Left ventricle myocardium inferior (tissue), 1 donor: ENCODE measurements at regions not wholly inside any gene's neighbourhood (a gene's known extent, or its start where the extent isn't known, plus 50 kb on each side); places are given as distances from the start of the nearest gene placed in this dataset.
"Not testable (repeated sequence)": the region's sequence is repeated elsewhere in the genome, so short reads cannot be mapped to it uniquely, and the experiment has no call there.

Source experiments
- DNase-seq: peaks from one replicate; pipeline ENCODE4 v3.0.0-alpha.2; 2020
- H3K27ac ChIP-seq: fragments of 200-600 bp; replicated peaks from 2 replicates; pipeline ENCODE4 v1.8.0; 2021
- H3K27me3 ChIP-seq: fragments of 200-600 bp; 2 replicates; pipeline ENCODE4 v1.8.0; 2021; ENCODE audit warnings: low read depth
- H3K36me3 ChIP-seq: fragments of 200-600 bp; 2 replicates; pipeline ENCODE4 v1.8.0; 2021
- H3K4me1 ChIP-seq: fragments of 200-600 bp; 2 replicates; pipeline ENCODE4 v1.8.0; 2021
- H3K4me3 ChIP-seq: fragments of 200-600 bp; 2 replicates; pipeline ENCODE4 v1.8.0; 2021; ENCODE audit warnings: mild to moderate bottlenecking, moderate library complexity
- H3K9me3 ChIP-seq: fragments of 200-600 bp; replicated peaks from 2 replicates; pipeline ENCODE4 v1.8.0; 2021
- CTCF ChIP-seq: fragments of 200-600 bp; IDR thresholded peaks from 2 replicates; pipeline ENCODE4 v1.8.0; 2021; ENCODE audit warnings: antibody characterized with exemption, mild to moderate bottlenecking, borderline replicate concordance
- intact Hi-C: fragments of 100-400 bp; cut with micrococcal nuclease; formaldehyde crosslinking; loops from one replicate; pipeline ENCODE4 v1.11.0; 2022
- donor health status: DM: no; HTN: yes; CAD: no; lungs with severe emphysema.

GRCh38 chr6:153485072-153485471 is 354.0 kb upstream of the RGS17 start:
- Histone ChIP-seq H3K36me3 (no peaks in the 10 kb centered on the region), H3K9me3 (peaks cover 20% of the 10 kb centered on the region), H3K27ac (no peak overlapping the region), H3K4me3 (no peak overlapping the region), H3K27me3 (no peaks in the 10 kb centered on the region), H3K4me1 (no peaks in the 10 kb centered on the region)
- no peak for TF ChIP-seq CTCF
- no peak for DNase-seq
- intact Hi-C loops = no loop called here

- DNase-seq = no peak
- intact Hi-C loops = no loop called here
- no peaks in the 10 kb centered on the region for H3K27me3 ChIP-seq
Observed at GRCh38 chr6:153484056-153484455, 353.0 kb upstream of the RGS17 start.

GRCh38 chr6:153476243-153476642 is 345.2 kb upstream of the RGS17 start:
- DNase-seq = no peak
- intact Hi-C loops = no loop called here

More at GRCh38 chr6:153484056-153484455, 353.0 kb upstream of the RGS17 start:
- TF ChIP-seq CTCF = no peak
- Histone ChIP-seq H3K9me3 (peaks cover 17% of the 10 kb centered on the region), H3K4me3 (no peak overlapping the region), H3K36me3 (no peaks in the 10 kb centered on the region), H3K4me1 (no peaks in the 10 kb centered on the region), H3K27ac (no peak overlapping the region)

GRCh38 chr6:153465050-153465449 is 334.0 kb upstream of the RGS17 start:
- no peak for DNase-seq
- H3K36me3 ChIP-seq = no peaks in the 10 kb centered on the region
- H3K4me3 ChIP-seq = no peak overlapping the region
- H3K9me3 ChIP-seq = peaks cover 23% of the 10 kb centered on the region
- H3K27me3 ChIP-seq = no peaks in the 10 kb centered on the region
- intact Hi-C loops = no loop called here
- TF ChIP-seq CTCF = no peak
- no peak overlapping the region for H3K27ac ChIP-seq
- no peaks in the 10 kb centered on the region for H3K4me1 ChIP-seq

More at GRCh38 chr6:153476243-153476642, 345.2 kb upstream of the RGS17 start:
- H3K4me1 ChIP-seq = no peaks in the 10 kb centered on the region
- no peak overlapping the region for H3K27ac ChIP-seq
- H3K27me3 ChIP-seq = no peaks in the 10 kb centered on the region
- no peaks in the 10 kb centered on the region for H3K36me3 ChIP-seq
- no peak overlapping the region for H3K4me3 ChIP-seq
- no peaks in the 10 kb centered on the region for H3K9me3 ChIP-seq
- TF ChIP-seq CTCF = no peak

GRCh38 chr6:153449279-153449678 is 318.2 kb upstream of the RGS17 start:
- Histone ChIP-seq H3K27ac (no peak overlapping the region), H3K36me3 (no peaks in the 10 kb centered on the region), H3K4me3 (no peak overlapping the region), H3K27me3 (no peaks in the 10 kb centered on the region), H3K9me3 (peaks cover 4% of the 10 kb centered on the region), H3K4me1 (no peaks in the 10 kb centered on the region)
- intact Hi-C loops = no loop called here
- DNase-seq = no peak
- no peak for TF ChIP-seq CTCF

GRCh38 chr6:153442749-153443148 is 311.7 kb upstream of the RGS17 start:
- H3K36me3 ChIP-seq, H3K4me1 ChIP-seq, H3K9me3 ChIP-seq, H3K27ac ChIP-seq, DNase-seq, intact Hi-C loops, H3K27me3 ChIP-seq, H3K4me3 ChIP-seq: not testable (repeated sequence)
